LNCAP (cell line): ENCODE measurements at regions not wholly inside any gene's neighbourhood (a gene's known extent, or its start where the extent isn't known, plus 50 kb on each side); places are given as distances from the start of the nearest gene placed in this dataset.

Source experiments
- CTCF ChIP-seq: fragments of 450-650 bp; IDR thresholded peaks from 2 replicates; pipeline ENCODE4 v1.5.1; 2017; ENCODE audit warnings: mild to moderate bottlenecking

DNA sequence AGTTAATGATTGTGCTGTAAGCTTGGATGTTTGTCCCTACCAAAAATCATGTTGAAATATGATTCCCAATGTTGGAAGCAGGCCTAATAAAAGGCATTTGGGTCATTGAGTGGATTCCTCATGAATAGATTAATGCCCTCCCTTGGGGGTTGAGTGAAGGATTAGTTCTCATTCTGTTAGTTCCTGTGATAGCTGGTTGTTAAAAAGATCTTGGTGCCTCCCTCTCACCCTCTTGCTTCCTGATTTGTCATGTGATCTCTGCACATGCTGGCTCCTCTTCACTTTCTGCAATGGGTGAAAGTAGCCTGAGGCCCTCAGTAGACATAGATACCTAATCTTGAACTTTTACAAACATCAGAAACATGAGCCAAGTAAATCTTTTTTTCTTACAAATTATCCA, 115.6 kb upstream of the HCRTR2 start:
- TF ChIP-seq CTCF: no peak

DNA sequence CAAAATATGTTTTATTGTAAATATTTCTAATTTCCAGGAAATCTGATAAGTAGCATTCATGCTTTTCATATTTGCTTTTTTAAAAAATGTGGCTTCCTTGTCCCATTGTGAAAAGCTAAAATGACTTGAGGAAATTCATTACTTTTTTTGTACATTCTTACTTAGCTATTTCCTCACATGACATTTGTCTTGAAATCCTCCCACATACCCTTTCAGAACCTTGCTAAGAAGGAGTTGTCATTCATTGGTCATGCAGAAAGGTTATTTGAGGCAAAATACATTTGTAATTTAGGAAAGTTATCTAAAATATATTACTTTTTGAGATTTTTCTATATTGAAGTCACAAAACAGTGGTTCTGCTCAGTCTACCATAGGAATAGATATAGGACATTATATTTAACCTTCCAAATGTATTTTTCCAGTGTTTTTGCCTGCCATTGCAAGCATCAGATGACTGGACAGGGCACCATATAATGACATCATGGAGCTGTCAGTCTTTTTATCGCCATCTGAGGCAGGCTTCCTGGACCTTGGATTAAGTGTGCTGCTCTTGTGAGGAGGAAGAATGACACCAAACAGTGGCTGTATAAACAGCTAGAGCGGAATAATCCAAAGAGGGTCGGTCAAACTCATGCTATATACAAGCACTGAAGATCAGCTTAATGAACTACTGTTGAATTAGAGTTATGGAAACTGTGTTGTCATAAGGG, 109.4 kb upstream of the HCRTR2 start:
- no peak for TF ChIP-seq CTCF

- TF ChIP-seq CTCF: peak; percentile 63
Observed at GRCh38 chr6:55069132-55069781, 105.1 kb upstream of the HCRTR2 start.

GRCh38 chr6:55082021-55082420, 92.3 kb upstream of the HCRTR2 start:
- TF ChIP-seq CTCF: no peak

DNA sequence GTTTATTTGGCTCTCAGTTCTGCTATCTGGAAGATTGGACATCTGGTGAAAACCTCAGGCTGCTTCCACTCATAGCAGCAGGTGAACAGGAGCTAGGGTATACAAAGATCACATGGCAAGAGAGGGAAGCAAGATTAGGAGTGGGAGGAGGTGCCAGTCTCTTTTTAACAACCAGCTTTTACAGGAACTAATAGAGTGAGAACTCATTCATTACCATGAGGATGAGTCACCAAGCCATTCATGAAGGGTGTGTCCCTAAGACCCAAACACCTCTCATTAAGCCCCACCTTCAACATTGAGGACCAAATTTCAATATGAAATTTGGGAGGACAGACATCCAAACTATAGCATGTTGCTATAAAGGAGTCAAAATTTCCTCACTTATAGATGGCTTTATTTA, 85.4 kb upstream of the HCRTR2 start:
- TF ChIP-seq CTCF: no peak

DNA sequence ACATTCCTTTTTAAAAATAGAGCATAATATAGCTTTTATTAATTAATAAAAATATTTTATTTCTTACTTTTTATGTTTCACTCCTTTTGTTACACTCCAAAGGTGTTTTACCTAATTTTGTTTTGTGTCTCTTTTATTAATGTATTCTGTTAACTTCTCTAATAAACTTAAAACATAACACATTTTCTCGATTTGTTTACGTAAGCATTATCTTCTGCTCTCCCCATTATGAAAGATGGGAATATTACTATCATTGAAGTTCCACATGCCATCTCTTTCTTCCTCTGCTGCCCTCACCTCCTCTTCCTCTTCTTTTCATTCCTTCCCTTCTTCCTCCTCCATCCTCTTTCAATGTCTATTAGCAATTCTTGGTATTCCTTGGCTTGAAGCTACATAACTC, 85.0 kb upstream of the HCRTR2 start:
- no peak for TF ChIP-seq CTCF

DNA sequence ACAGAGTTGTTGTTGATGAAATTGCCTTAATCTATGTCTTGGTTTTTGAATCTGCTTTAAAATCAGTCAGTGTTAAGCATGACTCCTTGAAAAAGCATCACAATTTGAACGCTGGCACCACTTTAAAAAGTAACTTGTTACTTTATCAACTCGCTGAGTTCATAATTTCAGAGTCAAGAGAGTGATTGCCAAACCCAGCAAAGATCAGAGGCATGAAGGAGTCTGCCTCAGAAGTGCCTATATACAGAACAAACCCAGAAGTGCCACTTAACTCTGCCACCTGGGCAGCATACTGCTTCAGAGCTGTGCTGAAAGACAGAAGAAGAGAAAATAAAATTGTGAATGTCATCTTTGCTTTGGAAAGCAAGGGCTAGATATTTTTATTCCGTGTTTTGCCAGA, 73.6 kb upstream of the HCRTR2 start:
- no peak for TF ChIP-seq CTCF
